ENCODE measurements at regions not wholly inside any gene's neighbourhood (a gene's known extent, or its start where the extent isn't known, plus 50 kb on each side); places are given as distances from the start of the nearest gene placed in this dataset.

GRCh38 chr5:167305591-167306213 lies 985.7 kb upstream of the WWC1 start:
- Histone ChIP-seq H3K36me3 (ENCODE audit: insufficient read depth, low read length) (no peaks in the 10 kb centered on the region), H3K27me3 (ENCODE audit: insufficient read depth, low read length) (no peaks in the 10 kb centered on the region), H3K4me1 (ENCODE audit: insufficient read depth, low read length) (no peaks in the 10 kb centered on the region), H3K27ac (ENCODE audit: low read depth, low read length) (no peak overlapping the region), H3K4me3 (ENCODE audit: low read length in 2 of 2) (no peak overlapping the region), H3K9me3 (ENCODE audit: control insufficient read depth in 1 of 2, low read length in 2 of 2) (no peaks in the 10 kb centered on the region)
- intact Hi-C loops (cut with micrococcal nuclease), result no loop called here
- no peak overlapping the region for H3K4me3 Mint-ChIP-seq
- POLR2A ChIA-PET (ENCODE audit: partially characterized antibody), result no interaction called here
- CTCF ChIA-PET (ENCODE audit: partially characterized antibody), result no interaction called here
- DNase-seq, result no peak
- peaks cover 0 to 8% (median 3%) of the 10 kb centered on the region in 8 donors for H3K9me3 Mint-ChIP-seq
- H3K4me1 Mint-ChIP-seq, result no peaks in the 10 kb centered on the region
- H3K27ac Mint-ChIP-seq, result peak overlapping the region in 1 of 7 donors; percentile 32
- H3K27me3 Mint-ChIP-seq, result no peaks in the 10 kb centered on the region
- H3K36me3 Mint-ChIP-seq, result no peaks in the 10 kb centered on the region

GRCh38 chr5:167307042-167307441 lies 984.4 kb upstream of the WWC1 start:
- DNase-seq, result no peak
- Mint-ChIP-seq H3K9me3 (peaks cover 0 to 8% (median 3%) of the 10 kb centered on the region in 8 donors), H3K4me3 (no peak overlapping the region), H3K36me3 (no peaks in the 10 kb centered on the region), H3K27ac (no peak overlapping the region), H3K27me3 (no peaks in the 10 kb centered on the region), H3K4me1 (no peaks in the 10 kb centered on the region)
- Histone ChIP-seq H3K9me3 (ENCODE audit: control insufficient read depth in 1 of 2, low read length in 2 of 2) (no peaks in the 10 kb centered on the region), H3K27me3 (ENCODE audit: insufficient read depth, low read length) (no peaks in the 10 kb centered on the region), H3K27ac (ENCODE audit: low read depth, low read length) (no peak overlapping the region), H3K4me3 (ENCODE audit: low read length in 2 of 2) (no peak overlapping the region), H3K4me1 (ENCODE audit: insufficient read depth, low read length) (no peaks in the 10 kb centered on the region), H3K36me3 (ENCODE audit: insufficient read depth, low read length) (no peaks in the 10 kb centered on the region)
- intact Hi-C loops (cut with micrococcal nuclease), result no loop called here
- CTCF ChIA-PET (ENCODE audit: partially characterized antibody), result no interaction called here
- POLR2A ChIA-PET (ENCODE audit: partially characterized antibody), result no interaction called here

GRCh38 chr5:167308466-167308865 lies 983.0 kb upstream of the WWC1 start:
- H3K36me3 ChIP-seq (ENCODE audit: insufficient read depth, low read length), result no peaks in the 10 kb centered on the region
- intact Hi-C loops (cut with micrococcal nuclease), result no loop called here
- no peaks in the 10 kb centered on the region for H3K4me1 Mint-ChIP-seq
- no peak overlapping the region for H3K4me3 ChIP-seq (ENCODE audit: low read length in 2 of 2)
- no peaks in the 10 kb centered on the region for H3K27me3 Mint-ChIP-seq
- H3K36me3 Mint-ChIP-seq, result no peaks in the 10 kb centered on the region
- H3K4me3 Mint-ChIP-seq, result no peak overlapping the region
- DNase-seq, result no peak
- H3K9me3 Mint-ChIP-seq, result peaks cover 0 to 6% (median 2%) of the 10 kb centered on the region in 8 donors
- CTCF ChIA-PET (ENCODE audit: partially characterized antibody), result no interaction called here
- H3K4me1 ChIP-seq (ENCODE audit: insufficient read depth, low read length), result no peaks in the 10 kb centered on the region
- POLR2A ChIA-PET (ENCODE audit: partially characterized antibody), result no interaction called here
- H3K27me3 ChIP-seq (ENCODE audit: insufficient read depth, low read length), result no peaks in the 10 kb centered on the region
- H3K27ac Mint-ChIP-seq, result no peak overlapping the region
- no peak overlapping the region for H3K27ac ChIP-seq (ENCODE audit: low read depth, low read length)
- no peaks in the 10 kb centered on the region for H3K9me3 ChIP-seq (ENCODE audit: control insufficient read depth in 1 of 2, low read length in 2 of 2)

GRCh38 chr5:167309941-167310517 lies 981.4 kb upstream of the WWC1 start:
- H3K27me3 ChIP-seq (ENCODE audit: insufficient read depth, low read length), result no peaks in the 10 kb centered on the region
- no peaks in the 10 kb centered on the region for H3K36me3 ChIP-seq (ENCODE audit: insufficient read depth, low read length)
- CTCF ChIA-PET (ENCODE audit: partially characterized antibody), result no interaction called here
- H3K27me3 Mint-ChIP-seq, result no peaks in the 10 kb centered on the region
- H3K9me3 ChIP-seq (ENCODE audit: control insufficient read depth in 1 of 2, low read length in 2 of 2), result no peaks in the 10 kb centered on the region
- no peak for DNase-seq
- H3K4me1 ChIP-seq (ENCODE audit: insufficient read depth, low read length), result no peaks in the 10 kb centered on the region
- no peak overlapping the region for H3K4me3 ChIP-seq (ENCODE audit: low read length in 2 of 2)
- H3K36me3 Mint-ChIP-seq, result no peaks in the 10 kb centered on the region
- POLR2A ChIA-PET (ENCODE audit: partially characterized antibody), result no interaction called here
- no peak overlapping the region for H3K27ac Mint-ChIP-seq
- intact Hi-C loops (cut with micrococcal nuclease), result no loop called here
- no peak overlapping the region for H3K27ac ChIP-seq (ENCODE audit: low read depth, low read length)
- H3K4me3 Mint-ChIP-seq, result no peak overlapping the region
- H3K9me3 Mint-ChIP-seq, result peaks cover 0 to 6% (median 2%) of the 10 kb centered on the region in 8 donors
- no peaks in the 10 kb centered on the region for H3K4me1 Mint-ChIP-seq

- H3K36me3 Mint-ChIP-seq, result no peaks in the 10 kb centered on the region
- no peaks in the 10 kb centered on the region for H3K27me3 Mint-ChIP-seq
- CTCF ChIA-PET (ENCODE audit: partially characterized antibody), result no interaction called here
- Histone ChIP-seq H3K4me3 (ENCODE audit: low read length in 2 of 2) (no peak overlapping the region), H3K27ac (ENCODE audit: low read depth, low read length) (no peak overlapping the region), H3K9me3 (ENCODE audit: control insufficient read depth in 1 of 2, low read length in 2 of 2) (no peaks in the 10 kb centered on the region), H3K4me1 (ENCODE audit: insufficient read depth, low read length) (no peaks in the 10 kb centered on the region), H3K36me3 (ENCODE audit: insufficient read depth, low read length) (no peaks in the 10 kb centered on the region), H3K27me3 (ENCODE audit: insufficient read depth, low read length) (no peaks in the 10 kb centered on the region)
- peaks cover 0 to 6% (median 2%) of the 10 kb centered on the region in 8 donors for H3K9me3 Mint-ChIP-seq
- POLR2A ChIA-PET (ENCODE audit: partially characterized antibody), result no interaction called here
- H3K27ac Mint-ChIP-seq, result no peak overlapping the region
- H3K4me3 Mint-ChIP-seq, result no peak overlapping the region
- H3K4me1 Mint-ChIP-seq, result no peaks in the 10 kb centered on the region
- intact Hi-C loops (cut with micrococcal nuclease), result no loop called here
- no peak for DNase-seq
Measured at GRCh38 chr5:167311340-167311739, 980.1 kb upstream of the WWC1 start.

GRCh38 chr5:167312225-167312624 lies 979.2 kb upstream of the WWC1 start:
- no peak for DNase-seq
- no peaks in the 10 kb centered on the region for H3K27me3 ChIP-seq (ENCODE audit: insufficient read depth, low read length)
- H3K27ac ChIP-seq (ENCODE audit: low read depth, low read length), result no peak overlapping the region
- Mint-ChIP-seq H3K27ac (no peak overlapping the region), H3K36me3 (no peaks in the 10 kb centered on the region), H3K4me1 (no peaks in the 10 kb centered on the region), H3K9me3 (peaks cover 0 to 4% (median 2%) of the 10 kb centered on the region in 8 donors), H3K4me3 (no peak overlapping the region), H3K27me3 (no peaks in the 10 kb centered on the region)
- intact Hi-C loops (cut with micrococcal nuclease), result no loop called here
- H3K4me1 ChIP-seq (ENCODE audit: insufficient read depth, low read length), result no peaks in the 10 kb centered on the region
- no peaks in the 10 kb centered on the region for H3K36me3 ChIP-seq (ENCODE audit: insufficient read depth, low read length)
- CTCF ChIA-PET (ENCODE audit: partially characterized antibody), result no interaction called here
- H3K9me3 ChIP-seq (ENCODE audit: control insufficient read depth in 1 of 2, low read length in 2 of 2), result no peaks in the 10 kb centered on the region
- POLR2A ChIA-PET (ENCODE audit: partially characterized antibody), result no interaction called here
- H3K4me3 ChIP-seq (ENCODE audit: low read length in 2 of 2), result no peak overlapping the region

- H3K27ac Mint-ChIP-seq, result no peak overlapping the region
- no peak for DNase-seq
Measured at GRCh38 chr5:167315762-167316161, 975.7 kb upstream of the WWC1 start.

More at GRCh38 chr5:167315762-167316161, 975.7 kb upstream of the WWC1 start:
- POLR2A ChIA-PET (ENCODE audit: partially characterized antibody), result no interaction called here
- no peaks in the 10 kb centered on the region for H3K36me3 Mint-ChIP-seq
- H3K4me3 Mint-ChIP-seq, result no peak overlapping the region
- no peak overlapping the region for H3K27ac ChIP-seq (ENCODE audit: low read depth, low read length)
- no peak overlapping the region for H3K4me3 ChIP-seq (ENCODE audit: low read length in 2 of 2)
- peaks cover 0 to 4% (median 1%) of the 10 kb centered on the region in 8 donors for H3K9me3 Mint-ChIP-seq
- no peaks in the 10 kb centered on the region for H3K4me1 Mint-ChIP-seq
- CTCF ChIA-PET (ENCODE audit: partially characterized antibody), result no interaction called here
- H3K4me1 ChIP-seq (ENCODE audit: insufficient read depth, low read length), result no peaks in the 10 kb centered on the region
- H3K9me3 ChIP-seq (ENCODE audit: control insufficient read depth in 1 of 2, low read length in 2 of 2), result no peaks in the 10 kb centered on the region
- H3K27me3 Mint-ChIP-seq, result no peaks in the 10 kb centered on the region
- no peaks in the 10 kb centered on the region for H3K27me3 ChIP-seq (ENCODE audit: insufficient read depth, low read length)
- no peaks in the 10 kb centered on the region for H3K36me3 ChIP-seq (ENCODE audit: insufficient read depth, low read length)
- intact Hi-C loops (cut with micrococcal nuclease), result no loop called here

Data from CD4-positive, alpha-beta memory T cell (primary cell).